IMR-90 (cell line): ENCODE measurements at regions not wholly inside any gene's neighbourhood (a gene's known extent, or its start where the extent isn't known, plus 50 kb on each side); places are given as distances from the start of the nearest gene placed in this dataset.

ENCODE experiments used
- MAFK ChIP-seq: IDR thresholded peaks from 2 replicates; pipeline ENCODE4 v1.6.1; 2012; ENCODE audit warnings: low read depth, low read length, improper control_type of control experiment
- RAD21 ChIP-seq: IDR thresholded peaks from 2 replicates; pipeline ENCODE4 v1.6.1; 2012; ENCODE audit warnings: low read length, improper control_type of control experiment
- TF ChIP-seq, protein P1 (sequence below): fragments of 150-350 bp; IDR thresholded peaks from 2 replicates; pipeline ENCODE4 v1.6.1; 2017; ENCODE audit warnings: mild to moderate bottlenecking, antibody characterized with exemption, low read length, low read depth
- TF ChIP-seq, protein P2 (sequence below): conservative IDR thresholded peaks from 2 replicates; pipeline ENCODE4 v1.5.1; 2012; ENCODE audit warnings: mild to moderate bottlenecking, low read depth, low read length, improper control_type of control experiment

DNA sequence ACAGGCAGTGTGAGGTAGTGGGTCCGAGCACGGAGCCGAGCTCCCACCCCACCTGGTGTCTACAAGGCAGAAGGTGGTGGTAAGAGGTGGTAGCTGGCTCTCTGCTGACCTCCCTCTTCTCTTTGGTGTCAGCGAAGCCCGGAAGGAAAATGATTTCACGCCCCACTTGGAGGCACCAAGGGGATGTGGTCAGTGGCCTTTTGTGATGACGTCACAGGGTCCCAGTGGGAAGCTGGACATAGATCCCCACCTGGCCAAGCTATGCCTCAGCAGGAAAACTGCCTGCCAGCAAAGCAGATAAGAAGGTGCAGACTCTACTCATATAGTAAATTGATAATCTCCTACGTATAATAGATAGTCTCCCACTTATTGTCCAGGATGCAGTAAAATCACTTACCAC lies 183.7 kb upstream of the ALKAL2 start:
- TF ChIP-seq RAD21 (no peak), MAFK (no peak)
- TF ChIP-seq, protein P1, sequence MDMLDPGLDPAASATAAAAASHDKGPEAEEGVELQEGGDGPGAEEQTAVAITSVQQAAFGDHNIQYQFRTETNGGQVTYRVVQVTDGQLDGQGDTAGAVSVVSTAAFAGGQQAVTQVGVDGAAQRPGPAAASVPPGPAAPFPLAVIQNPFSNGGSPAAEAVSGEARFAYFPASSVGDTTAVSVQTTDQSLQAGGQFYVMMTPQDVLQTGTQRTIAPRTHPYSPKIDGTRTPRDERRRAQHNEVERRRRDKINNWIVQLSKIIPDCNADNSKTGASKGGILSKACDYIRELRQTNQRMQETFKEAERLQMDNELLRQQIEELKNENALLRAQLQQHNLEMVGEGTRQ: no peak
- TF ChIP-seq, protein P2, sequence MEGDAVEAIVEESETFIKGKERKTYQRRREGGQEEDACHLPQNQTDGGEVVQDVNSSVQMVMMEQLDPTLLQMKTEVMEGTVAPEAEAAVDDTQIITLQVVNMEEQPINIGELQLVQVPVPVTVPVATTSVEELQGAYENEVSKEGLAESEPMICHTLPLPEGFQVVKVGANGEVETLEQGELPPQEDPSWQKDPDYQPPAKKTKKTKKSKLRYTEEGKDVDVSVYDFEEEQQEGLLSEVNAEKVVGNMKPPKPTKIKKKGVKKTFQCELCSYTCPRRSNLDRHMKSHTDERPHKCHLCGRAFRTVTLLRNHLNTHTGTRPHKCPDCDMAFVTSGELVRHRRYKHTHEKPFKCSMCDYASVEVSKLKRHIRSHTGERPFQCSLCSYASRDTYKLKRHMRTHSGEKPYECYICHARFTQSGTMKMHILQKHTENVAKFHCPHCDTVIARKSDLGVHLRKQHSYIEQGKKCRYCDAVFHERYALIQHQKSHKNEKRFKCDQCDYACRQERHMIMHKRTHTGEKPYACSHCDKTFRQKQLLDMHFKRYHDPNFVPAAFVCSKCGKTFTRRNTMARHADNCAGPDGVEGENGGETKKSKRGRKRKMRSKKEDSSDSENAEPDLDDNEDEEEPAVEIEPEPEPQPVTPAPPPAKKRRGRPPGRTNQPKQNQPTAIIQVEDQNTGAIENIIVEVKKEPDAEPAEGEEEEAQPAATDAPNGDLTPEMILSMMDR: no peak
